ENCODE measurements at regions not wholly inside any gene's neighbourhood (a gene's known extent, or its start where the extent isn't known, plus 50 kb on each side); places are given as distances from the start of the nearest gene placed in this dataset.

DNA sequence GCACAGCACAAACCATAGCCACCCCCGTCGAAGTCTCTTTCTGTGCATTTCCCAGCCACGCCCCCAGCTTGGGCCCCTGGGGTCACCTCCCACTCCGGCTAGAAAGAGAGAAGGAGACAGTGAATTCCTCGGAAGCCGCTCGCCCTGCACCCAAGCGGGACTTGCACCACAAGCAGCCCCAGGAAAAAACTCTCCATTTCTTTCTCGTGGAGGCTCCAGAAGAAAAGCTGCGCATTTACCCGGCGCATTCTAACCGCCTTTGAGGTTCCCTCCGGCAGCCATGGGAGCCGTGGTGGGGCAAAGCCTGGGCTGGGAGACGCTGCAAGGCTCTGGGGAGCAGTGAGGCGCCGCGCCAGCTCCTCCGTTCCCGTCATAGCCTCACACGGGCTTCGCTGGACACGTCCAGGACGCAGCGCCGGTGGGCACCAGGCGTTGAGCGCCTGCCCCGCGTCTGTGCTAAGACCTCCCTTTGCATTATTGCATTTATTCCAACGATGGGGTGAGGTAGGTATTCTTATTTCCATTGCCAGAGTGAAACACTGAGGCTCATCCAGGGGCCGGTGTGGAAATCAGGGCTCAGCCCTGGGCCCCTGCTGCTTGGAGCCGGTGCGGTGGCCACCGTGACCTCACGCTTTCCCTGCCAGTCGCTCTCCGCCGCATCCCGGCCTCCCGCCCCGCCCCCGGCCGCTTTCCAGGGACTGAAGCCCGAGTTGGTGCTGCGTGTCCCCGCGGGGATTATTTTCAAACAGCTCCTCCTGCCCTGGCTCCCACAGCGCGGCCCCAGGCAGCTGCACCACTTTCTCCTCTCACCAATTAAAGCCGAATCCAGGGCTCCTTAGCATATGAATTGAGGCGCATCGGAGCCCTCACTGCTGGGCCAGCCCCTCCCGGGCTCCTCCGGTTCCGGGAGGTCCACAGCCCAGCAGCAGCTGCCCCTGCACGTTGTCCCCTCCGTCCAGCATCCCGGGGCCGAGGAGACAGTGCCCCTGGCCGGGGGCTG lies 148.3 kb upstream of the AFDN start (continued):
- no peak for TF ChIP-seq ARID2 (CRISPR knock-in tag; IDR thresholded peaks at IDR 0.05; ENCODE audit: borderline replicate concordance)
- no peak; the same call in 1 of the 2 replicates for TF ChIP-seq ZSCAN25 (CRISPR knock-in tag; IDR thresholded peaks at IDR 0.05)
- TF ChIP-seq, protein P1, sequence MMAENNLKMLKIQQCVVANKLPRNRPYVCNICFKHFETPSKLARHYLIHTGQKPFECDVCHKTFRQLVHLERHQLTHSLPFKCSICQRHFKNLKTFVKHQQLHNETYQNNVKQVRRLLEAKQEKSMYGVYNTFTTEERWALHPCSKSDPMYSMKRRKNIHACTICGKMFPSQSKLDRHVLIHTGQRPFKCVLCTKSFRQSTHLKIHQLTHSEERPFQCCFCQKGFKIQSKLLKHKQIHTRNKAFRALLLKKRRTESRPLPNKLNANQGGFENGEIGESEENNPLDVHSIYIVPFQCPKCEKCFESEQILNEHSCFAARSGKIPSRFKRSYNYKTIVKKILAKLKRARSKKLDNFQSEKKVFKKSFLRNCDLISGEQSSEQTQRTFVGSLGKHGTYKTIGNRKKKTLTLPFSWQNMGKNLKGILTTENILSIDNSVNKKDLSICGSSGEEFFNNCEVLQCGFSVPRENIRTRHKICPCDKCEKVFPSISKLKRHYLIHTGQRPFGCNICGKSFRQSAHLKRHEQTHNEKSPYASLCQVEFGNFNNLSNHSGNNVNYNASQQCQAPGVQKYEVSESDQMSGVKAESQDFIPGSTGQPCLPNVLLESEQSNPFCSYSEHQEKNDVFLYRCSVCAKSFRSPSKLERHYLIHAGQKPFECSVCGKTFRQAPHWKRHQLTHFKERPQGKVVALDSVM (CRISPR knock-in tag; IDR thresholded peaks at IDR 0.05): no peak
- TF ChIP-seq ZNF83 (CRISPR knock-in tag; IDR thresholded peaks at IDR 0.05; ENCODE audit: borderline replicate concordance): no peak
- TF ChIP-seq TBL1XR1 (IDR thresholded peaks at IDR 0.05; ENCODE audit: borderline replicate concordance, low read length, partially characterized antibody): no peak
- TF ChIP-seq ZNF253 (CRISPR knock-in tag; IDR thresholded peaks at IDR 0.05; ENCODE audit: borderline replicate concordance): 0 out of 2 replicates have a peak, but pooled peaks have one; percentile 32
- TF ChIP-seq, protein P2, sequence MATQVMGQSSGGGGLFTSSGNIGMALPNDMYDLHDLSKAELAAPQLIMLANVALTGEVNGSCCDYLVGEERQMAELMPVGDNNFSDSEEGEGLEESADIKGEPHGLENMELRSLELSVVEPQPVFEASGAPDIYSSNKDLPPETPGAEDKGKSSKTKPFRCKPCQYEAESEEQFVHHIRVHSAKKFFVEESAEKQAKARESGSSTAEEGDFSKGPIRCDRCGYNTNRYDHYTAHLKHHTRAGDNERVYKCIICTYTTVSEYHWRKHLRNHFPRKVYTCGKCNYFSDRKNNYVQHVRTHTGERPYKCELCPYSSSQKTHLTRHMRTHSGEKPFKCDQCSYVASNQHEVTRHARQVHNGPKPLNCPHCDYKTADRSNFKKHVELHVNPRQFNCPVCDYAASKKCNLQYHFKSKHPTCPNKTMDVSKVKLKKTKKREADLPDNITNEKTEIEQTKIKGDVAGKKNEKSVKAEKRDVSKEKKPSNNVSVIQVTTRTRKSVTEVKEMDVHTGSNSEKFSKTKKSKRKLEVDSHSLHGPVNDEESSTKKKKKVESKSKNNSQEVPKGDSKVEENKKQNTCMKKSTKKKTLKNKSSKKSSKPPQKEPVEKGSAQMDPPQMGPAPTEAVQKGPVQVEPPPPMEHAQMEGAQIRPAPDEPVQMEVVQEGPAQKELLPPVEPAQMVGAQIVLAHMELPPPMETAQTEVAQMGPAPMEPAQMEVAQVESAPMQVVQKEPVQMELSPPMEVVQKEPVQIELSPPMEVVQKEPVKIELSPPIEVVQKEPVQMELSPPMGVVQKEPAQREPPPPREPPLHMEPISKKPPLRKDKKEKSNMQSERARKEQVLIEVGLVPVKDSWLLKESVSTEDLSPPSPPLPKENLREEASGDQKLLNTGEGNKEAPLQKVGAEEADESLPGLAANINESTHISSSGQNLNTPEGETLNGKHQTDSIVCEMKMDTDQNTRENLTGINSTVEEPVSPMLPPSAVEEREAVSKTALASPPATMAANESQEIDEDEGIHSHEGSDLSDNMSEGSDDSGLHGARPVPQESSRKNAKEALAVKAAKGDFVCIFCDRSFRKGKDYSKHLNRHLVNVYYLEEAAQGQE (IDR thresholded peaks at IDR 0.05; ENCODE audit: borderline replicate concordance in 1 of 2, low read depth in 1 of 2, low read length in 2 of 2): no peak
- TF ChIP-seq ZMAT3 (CRISPR knock-in tag; conservative IDR thresholded peaks at IDR 0.05): no peak
- TF ChIP-seq DR1 (CRISPR knock-in tag; IDR thresholded peaks at IDR 0.05): no peak
- TF ChIP-seq NFE2 (CRISPR knock-in tag; IDR thresholded peaks at IDR 0.05): no peak
- no peak for TF ChIP-seq SALL2 (CRISPR knock-in tag; IDR thresholded peaks at IDR 0.05)
- TF ChIP-seq NCOR1 (IDR thresholded peaks at IDR 0.05; ENCODE audit: borderline replicate concordance, low read length): peak; percentile 39; the same call in 1 of the 2 replicates
- TF ChIP-seq HOXA5 (CRISPR knock-in tag; IDR thresholded peaks at IDR 0.05): no peak
- TF ChIP-seq, protein P3, sequence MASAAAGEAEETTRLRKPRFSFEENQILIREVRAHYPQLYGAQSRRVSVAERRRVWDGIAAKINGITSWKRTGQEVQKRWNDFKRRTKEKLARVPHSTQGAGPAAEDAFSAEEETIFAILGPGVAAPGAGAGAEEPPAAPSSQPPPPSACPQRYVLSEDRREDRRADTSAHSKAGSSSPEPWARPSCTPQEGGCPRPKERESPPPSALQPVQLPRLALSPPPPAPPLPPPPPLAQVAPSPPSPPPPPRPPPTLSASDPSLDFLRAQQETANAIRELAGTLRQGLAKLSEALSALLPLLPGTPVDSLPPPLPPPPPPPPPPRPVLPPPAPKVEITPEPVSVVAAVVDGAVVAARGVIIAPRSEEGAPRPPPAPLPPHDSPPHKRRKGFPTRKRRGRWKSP (CRISPR knock-in tag; IDR thresholded peaks at IDR 0.05): no peak
- no peak for TF ChIP-seq ETV6 (CRISPR knock-in tag; conservative IDR thresholded peaks at IDR 0.05)
- no peak for TF ChIP-seq ZNF816 (CRISPR knock-in tag; IDR thresholded peaks at IDR 0.05; ENCODE audit: borderline replicate concordance)
- no peak for TF ChIP-seq PAX8 (CRISPR knock-in tag; IDR thresholded peaks at IDR 0.05; ENCODE audit: borderline replicate concordance)
